ENCODE measurements at regions not wholly inside any gene's neighbourhood (a gene's known extent, or its start where the extent isn't known, plus 50 kb on each side); places are given as distances from the start of the nearest gene placed in this dataset.

- TF ChIP-seq SUZ12 (IDR thresholded peaks at IDR 0.05; ENCODE audit: extremely low read depth, insufficient read depth, insufficient read length) (no peak), YY1 (IDR thresholded peaks at IDR 0.05; ENCODE audit: insufficient read depth, insufficient read length) (no peak)
Measured at GRCh38 chr2:11026286-11026921, 114.7 kb downstream of the KCNF1 start.

All from NT2/D1 (cell line).